T-helper 22 cell (primary cell): ENCODE measurements at regions not wholly inside any gene's neighbourhood (a gene's known extent, or its start where the extent isn't known, plus 50 kb on each side); places are given as distances from the start of the nearest gene placed in this dataset.
"Not testable (repeated sequence)": the region's sequence is repeated elsewhere in the genome, so short reads cannot be mapped to it uniquely, and the experiment has no call there.

Source experiments
- DNase-seq: peaks from one replicate; pipeline ENCODE4 v3.0.0-alpha.2; 2020; ENCODE audit warnings: low read depth

DNA sequence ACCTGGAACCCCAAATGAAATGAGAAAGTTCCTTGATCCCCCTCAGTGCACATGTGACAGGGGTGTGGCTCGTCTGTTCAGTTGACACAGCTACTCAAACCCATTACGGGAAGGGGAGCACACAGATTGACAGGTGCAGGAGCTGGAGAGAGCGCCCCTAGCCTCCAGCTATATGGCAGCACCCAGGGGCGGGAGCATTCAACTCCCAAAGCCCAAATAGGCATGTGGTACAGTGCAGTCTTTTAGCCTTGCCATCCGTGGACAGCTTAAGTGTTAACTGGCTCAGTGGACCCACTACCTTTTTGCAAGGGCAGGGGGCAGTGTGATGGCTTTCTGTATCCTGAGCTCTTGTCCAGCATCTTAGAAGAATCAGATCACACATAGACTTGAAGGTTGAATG lies 1374.2 kb upstream of the ALCAM start:
- DNase-seq: no peak

DNA sequence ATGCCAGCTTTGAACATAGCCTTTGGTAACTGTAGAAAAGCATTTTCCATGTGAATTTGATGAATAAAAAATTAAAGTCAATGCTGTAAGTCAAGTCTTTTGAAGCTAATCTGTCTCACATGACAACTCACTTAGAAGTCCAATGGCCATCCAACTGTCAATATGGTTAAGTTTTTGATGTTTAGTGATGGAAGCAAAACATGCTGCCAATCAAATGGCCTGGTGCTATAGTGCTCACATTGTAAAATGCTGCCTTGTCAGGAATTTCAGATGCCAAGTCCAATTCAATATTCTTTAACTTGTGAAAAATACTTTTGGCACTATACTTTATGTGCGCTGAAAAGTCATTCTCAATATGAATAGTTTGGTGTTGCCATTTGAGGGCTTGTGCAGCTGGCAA lies 1361.8 kb upstream of the ALCAM start:
- no peak for DNase-seq

DNA sequence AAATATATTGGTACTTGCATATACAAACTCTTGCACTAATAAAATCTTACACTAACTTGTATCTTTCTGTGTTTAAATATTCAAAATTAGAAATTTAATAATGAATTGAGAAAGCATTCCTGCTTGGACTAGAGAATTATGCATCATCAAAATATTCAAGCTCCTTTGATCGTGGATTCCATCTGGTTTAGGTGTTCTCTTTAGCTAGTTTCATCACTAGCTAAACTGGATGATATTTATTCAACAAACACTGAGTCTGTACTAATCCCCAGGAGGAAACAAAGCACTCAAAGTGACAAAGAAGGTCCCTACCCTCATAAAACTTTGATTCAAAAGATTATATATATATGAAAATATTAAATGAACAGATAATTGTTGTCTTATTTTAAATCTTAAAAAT lies 1360.9 kb upstream of the ALCAM start:
- DNase-seq: no peak

DNA sequence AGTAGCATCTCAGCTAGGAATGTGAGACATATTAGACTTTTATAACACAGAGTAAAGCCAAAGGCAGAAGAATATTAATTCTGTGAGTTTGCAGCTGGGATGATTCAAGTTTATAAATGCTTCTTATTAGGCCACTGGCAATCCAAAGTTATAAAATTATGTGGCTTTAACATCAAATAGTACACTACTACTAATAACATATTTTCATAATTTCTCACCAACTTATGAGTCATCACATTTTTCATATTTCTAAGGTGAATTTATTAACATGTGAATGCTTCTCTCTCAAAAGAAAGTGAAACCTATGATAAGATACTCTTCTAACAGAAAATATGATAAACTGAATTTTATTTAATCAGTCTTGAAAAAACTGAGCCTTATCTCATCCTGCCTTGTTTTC lies 1348.2 kb upstream of the ALCAM start:
- no peak for DNase-seq

DNA sequence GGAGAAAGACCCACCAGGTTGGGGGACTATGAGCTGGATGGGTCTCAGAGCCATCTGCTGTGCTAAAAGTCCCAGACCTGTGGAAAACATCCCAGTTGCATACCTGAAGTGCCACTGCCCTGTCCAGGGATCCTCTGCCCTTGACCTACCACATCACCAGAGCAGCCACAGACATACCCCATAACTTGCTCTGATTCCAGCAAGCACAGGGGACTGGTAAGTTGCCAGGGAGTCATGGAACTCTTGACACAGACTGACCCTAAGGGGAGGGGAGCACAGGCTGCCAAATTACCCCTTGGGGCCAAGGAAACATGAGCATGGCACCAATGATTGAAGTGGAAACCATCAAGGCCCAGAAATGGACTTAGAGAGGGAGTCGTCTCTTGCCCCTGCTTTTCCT lies 1335.1 kb upstream of the ALCAM start:
- no peak for DNase-seq

DNA sequence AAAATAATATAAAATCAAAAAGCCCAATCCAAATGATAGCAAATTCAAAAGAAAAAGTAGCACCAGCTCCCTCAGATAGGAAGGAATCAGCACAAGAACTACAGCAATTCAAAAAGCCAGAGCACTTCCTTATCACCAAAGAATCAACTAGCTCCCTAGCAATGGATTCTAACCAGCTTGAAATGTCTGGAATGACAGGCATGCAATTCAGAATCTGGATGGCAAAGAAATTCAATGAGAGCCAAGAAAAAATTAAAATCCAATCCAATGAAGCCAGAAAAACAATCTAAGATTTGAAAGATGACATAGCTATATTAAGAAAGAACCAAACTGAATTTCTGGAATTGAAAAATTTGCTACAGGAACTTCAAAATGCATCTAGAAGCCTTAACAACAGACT lies 1334.4 kb upstream of the ALCAM start:
- DNase-seq: no peak

DNA sequence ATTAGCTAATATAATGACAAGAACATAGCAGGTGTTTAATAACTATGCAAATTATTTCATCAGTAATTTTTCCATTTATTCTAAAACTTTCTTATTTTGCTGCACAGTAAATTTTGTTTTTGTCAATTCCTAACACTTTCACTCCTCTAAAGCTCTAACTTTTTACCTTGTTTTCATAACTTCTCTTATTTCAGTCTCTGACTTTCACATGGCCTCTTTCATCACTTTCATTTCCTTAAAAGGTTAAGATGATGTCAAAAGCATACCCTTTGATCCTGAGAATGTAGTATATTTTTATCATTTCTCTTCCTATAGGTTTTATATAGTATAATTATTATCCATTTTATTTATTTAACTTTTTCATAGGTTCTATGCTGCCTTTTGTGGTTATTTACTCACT lies 1325.8 kb upstream of the ALCAM start:
- no peak for DNase-seq

DNA sequence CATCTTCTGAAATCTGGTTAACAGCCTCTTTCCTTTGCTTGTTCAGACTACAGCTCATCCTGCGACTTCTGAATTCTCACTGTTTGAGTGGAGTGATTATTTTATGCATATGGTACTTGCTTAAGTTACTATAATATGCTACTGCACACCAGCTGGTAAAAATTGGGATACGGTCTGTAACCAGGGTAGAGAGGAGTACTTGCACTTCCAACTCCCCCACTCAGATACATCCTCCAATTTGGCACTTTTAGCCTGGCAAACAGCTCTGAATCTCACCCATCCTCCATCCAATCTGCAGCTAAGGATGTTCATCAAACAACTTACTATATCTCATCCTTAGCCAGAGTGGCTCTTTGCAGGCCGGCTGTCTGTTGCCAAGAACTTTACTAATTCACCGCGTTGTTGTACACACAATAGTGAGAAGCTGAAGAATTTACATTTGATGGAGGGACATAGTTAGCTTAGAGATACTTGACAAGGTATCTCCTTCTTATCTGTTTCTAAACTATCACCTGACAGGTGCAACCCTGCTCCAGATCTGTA lies 1323.6 kb upstream of the ALCAM start:
- DNase-seq: not testable (repeated sequence)

DNA sequence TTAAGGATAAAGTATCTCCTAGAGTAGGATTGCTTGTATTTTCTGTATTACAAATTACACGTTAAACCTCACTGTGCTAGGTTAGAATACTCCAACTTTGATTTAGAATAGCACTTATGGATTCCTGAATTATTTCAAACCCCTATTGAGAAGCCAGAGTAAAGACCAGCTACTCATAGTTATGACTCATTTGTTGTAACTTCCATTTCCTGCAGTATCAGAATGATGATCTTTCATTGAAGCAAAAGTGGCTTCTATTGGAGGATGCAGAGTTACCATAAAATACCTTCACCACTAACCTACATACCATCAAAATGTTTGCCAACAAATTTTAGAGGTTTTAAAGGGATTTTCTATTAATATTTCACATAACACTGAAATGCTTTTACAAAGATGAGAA lies 1322.7 kb upstream of the ALCAM start:
- DNase-seq: no peak

DNA sequence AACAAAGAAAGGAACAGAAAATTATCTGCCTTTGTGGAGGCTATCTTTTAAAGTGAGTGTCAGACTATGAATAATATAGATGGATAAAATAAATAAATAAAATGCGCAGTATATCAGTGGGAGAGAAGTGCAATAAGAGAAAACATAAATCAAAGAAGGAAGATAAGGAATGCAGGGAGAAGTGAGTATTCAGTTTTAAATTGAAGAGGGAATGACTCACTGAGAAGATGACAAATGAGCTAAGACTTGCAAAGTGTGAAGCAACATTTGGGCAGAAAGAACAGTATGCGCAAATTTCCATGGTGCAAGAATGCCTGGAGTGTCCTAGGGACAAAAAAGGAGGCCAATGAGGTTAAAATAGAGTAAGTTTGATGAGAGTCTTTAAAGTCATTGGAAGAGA lies 1300.1 kb upstream of the ALCAM start:
- no peak for DNase-seq

DNA sequence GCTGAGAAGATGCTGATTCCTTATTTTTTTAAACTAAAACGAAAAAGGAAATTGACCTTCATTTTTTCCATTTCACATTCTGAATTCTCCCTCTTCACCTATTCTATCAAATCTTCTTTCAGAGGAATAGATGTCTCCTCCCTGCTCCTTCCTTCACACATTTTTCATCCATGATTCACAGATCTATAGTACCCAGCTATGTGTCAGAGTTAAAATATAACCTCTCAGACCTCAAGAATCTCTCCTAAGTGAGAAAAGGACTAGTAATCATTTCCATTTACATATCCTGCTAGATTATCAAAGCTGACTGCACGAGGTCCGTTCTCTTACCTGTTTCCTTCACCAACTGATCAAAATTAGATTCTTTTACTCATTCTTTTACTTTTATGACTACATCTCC lies 1297.6 kb upstream of the ALCAM start:
- no peak for DNase-seq

DNA sequence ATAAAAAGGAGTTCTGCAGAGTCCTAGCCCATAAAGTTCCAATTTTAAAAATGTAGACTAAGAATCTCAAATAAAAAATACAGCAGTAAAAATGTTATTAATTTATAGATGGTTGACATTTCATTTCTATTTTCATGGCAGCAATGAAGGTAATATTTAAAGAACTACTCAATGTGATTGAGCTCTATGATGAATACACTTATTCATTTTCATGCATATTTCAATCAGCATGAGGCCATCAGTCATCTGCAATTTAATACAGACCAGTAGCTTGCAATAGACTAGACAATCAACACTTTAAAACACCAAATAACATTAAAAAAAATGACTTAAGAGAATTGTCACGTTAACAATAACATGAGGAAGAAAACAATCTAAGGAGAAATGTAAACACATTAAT lies 1295.8 kb upstream of the ALCAM start:
- DNase-seq: no peak

DNA sequence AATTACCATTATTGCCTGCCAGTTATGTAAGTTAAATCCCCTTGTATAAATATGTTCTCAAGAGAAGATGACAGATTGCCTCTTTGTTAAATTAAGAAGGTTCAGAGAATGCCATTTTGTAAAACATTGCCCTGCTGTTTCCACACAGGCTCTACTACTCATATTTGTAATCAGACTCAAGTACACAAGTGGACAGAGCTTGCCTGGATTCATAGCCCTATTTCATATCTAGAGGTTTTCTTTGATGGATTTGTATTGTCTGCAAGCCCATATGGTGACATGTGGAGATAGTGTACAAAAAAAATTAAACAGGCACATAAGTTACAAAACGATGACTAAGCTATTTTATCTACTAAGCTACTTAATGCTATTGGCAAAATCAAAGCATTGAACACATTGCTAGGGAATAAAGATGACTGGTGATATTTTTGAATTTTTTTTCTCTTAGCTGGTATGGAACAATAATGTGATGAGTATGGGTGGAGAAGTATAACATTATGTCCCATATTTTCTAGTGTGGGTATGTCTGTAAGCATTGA lies 1286.6 kb upstream of the ALCAM start:
- DNase-seq: no peak

DNA sequence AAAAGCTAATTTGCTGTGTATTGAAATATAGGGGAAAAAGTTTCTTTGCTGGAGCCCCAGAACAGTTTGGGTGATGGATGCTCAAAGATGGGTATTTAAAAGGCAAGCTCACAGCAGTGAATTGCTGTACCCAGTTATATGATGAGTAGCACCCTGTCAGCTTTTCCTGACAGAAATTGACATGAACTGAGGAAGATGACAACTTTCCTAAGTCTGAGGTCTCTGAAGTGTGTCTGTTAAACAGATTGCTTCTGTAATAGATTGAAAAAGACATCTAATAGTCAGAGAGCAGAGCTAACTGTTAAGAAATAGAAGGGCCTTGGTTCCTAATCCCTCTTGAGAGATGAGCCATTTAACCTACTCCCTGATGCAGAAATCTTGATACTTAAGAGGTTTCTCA lies 1278.0 kb upstream of the ALCAM start:
- DNase-seq: no peak

DNA sequence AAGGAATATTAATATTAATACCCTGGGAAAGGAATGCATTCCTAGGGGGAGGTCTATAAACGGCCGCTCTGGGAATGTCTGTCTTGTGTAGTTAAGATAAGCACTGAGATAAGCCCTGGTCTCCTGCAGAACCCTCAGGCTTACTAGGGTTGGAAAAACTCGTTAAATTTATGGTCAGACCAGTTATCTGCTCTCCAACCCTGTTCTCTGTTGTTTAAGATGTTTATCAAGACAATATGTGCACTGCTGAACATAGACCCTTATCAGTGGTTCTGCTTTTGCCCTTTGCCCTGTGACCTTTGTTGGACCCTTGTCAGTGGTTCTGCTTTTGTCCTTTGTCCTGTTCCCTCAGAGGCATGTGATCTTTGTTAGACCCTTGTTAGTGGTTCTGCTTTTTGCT lies 1276.7 kb upstream of the ALCAM start:
- DNase-seq: not testable (repeated sequence)

DNA sequence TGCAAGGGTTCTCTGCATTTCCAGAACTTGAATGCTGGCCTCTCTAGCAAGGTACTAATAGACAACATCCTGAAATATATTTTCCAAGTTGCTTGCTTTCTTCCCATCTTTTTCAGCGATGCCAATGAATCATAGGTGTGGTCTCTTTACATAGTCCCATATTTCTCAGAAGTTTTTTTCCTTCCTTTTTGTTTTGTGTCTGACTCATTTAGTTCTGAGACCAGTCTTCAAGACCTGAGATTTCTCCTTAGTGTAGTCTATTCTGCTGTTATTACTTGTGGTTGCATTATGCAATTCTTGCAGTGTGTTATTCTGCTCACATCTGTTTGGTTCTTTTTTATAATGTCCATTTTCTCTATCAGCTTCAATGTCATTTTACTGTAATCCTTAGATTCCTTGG lies 1265.0 kb upstream of the ALCAM start:
- DNase-seq: no peak

DNA sequence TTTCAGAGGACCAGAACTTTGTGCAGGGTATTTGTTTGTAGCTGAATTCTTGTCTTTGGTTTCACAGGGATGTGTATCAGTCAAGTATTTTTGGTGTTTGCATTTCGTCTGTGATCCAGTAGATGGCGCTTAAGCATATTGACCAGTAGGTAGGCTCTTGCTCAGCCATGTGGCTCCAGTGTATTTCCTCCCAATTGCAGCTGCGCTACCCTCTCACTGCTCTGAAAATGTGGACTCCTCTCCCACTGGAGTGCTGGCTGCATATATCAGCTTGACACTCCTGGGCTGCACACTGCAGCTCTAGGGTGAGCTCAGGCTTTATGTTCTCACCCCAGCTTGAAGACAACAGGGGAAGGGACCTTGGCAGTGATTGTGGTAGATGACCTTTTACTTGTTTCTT lies 1264.3 kb upstream of the ALCAM start:
- DNase-seq: no peak

DNA sequence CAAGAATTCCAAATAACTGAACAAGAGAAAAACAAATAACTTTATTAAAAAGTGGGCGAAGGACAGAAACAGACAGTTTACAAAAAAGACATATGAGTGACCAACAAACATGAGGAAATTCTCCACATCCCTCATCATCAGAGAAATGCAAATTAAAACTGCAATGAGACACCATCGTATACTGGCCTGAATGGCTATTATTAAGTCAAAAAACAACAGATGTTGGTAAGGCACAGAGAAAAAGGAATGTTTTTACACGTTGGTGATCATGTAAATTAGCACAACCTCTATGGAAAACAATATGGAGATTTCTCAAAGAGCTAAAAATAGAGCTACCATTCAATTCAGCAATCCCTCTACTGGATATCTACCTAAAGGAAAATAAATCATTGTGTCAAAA lies 1260.4 kb upstream of the ALCAM start:
- DNase-seq: no peak

DNA sequence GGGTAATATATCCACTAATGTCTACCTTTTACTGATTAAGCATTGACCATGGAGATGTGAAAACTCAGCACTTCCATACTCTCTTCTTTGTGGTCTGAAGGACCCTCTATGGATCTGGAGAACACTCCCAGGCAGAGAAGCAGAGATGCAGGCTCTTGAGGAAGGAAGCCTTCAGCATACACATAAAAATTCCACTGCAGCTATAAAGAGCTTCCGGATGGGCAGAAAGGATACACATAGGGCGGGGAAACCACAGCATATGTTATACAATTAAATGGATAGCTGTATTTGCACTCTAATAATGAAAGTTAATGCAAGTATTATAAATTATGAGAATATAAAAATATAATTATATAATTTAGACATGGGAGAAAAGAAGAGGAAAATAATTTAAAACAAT lies 1258.2 kb upstream of the ALCAM start:
- no peak for DNase-seq

DNA sequence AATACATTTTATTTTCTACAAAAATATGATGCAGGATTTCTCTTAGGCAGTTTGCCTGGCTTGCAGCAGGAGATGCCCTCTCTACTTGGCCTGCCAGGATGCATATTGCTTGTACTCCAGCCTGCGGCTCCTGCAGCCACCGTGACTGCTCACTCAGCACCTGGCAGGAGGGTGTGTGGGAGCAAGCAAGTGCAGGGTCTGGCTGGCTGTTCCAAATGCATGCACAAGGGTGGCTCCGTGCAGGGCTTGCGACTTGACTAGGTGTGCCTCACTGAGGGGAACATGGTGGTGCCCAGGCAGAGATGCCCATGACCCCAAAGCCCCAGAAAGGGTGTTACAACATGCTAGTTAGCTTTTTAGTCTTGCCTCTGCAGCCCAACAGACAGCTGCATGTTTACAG lies 1240.2 kb upstream of the ALCAM start:
- DNase-seq: no peak

DNA sequence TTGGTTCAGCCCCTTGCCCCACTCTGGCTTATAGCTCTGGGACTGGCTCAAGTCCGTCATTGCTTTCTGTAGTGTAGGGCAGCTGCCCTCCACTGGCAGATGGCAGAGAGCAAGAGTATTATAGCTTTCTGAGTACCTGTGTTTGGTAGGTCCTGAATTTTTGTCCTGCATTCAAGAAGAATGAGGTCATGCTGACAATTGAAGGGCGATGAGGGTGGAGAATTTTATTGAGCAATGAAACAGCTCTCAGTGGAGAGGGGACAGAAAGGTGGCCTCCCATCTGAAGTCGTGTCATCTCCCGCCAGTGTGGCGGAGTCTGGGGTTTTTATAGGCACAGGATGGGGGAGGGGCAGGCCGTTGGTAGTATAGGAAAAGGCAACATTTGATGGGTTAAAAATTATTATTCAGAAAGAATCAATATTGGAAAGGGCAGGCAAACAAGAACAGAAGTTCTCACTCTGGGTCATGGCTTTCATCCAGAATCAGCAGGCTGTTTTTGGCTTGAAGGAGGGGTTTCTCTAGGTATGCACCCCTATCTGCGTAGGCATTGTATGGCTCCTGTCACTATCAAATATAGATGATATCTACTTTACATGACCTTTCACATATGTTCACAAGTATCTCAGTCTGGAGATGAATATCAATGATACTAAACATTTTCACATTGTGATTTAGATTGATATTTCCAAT lies 1239.7 kb upstream of the ALCAM start:
- DNase-seq: no peak

DNA sequence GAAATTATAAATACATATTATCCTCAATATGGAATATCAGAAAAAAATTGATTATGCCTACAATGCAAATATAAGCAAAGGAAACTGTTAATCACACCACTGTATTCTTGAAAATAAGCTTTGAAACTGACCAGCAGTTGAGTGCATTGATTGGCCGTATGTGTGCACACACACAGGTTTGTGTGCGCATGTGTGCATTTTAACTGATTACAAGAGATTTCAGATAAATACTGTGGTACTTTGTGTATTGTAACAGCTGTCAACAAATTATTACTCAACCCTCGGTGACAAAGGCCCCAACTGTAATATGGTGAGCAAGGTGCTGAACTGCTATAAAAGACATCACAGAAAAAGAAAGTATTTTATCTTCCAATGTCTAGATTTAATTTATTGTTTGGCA lies 1238.9 kb upstream of the ALCAM start:
- DNase-seq: no peak

DNA sequence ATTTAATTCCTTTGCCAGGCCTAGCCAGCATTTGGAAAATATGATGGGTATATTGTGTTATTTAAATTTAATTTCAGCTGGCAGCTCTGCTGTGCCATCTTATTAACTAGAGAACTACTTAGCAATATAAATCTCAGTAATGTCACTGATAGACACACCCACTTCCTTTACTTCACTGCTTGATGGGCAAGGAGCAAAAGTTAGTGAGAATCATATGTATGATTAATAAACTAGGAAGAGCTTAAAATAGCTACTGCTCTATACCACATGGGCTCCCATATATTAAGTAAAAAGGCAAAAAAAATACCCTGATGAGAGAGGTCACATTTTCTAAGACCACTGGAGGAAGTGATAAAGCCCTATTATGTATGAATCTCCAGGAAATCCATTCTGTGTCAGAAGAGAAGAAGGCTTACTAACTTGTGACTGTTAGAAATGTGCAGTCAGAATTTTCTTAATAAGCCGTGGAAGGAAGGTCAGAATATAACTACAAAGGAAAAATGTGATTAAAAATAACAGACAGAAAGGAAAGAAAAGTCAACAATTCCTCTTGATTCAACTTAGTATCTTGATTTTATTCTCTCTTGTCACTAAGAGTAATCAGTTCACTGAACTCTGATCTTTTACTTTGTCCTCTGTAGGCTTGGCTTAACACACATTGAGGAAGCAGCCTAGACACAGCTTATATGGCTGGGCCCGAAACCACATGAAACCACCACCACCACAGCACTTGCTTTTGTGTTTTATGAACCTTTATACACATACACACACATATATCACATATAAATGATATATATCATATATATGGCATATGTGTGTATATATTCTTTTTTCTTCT lies 1233.9 kb upstream of the ALCAM start:
- DNase-seq: no peak
